SK-N-SH (cell line): ENCODE measurements at regions not wholly inside any gene's neighbourhood (a gene's known extent, or its start where the extent isn't known, plus 50 kb on each side); places are given as distances from the start of the nearest gene placed in this dataset.

Experiments
- CTCF ChIP-seq: fragments of 200-600 bp; sonication (generic); IDR thresholded peaks from 2 replicates; pipeline ENCODE4 v1.6.1; 2017; ENCODE audit warnings: antibody characterized with exemption, mild to moderate bottlenecking, moderate library complexity
- EP300 ChIP-seq, 2 experiments: IDR thresholded peaks; 2 replicates each; pipeline versions ENCODE4 v1.4.0 to v1.6.1; 2012; ENCODE audit warnings: borderline replicate concordance in 1 of 2, low read depth in 1 of 2, low read length in 1 of 2
- EZH2phosphoT487 ChIP-seq: fragments of 200-600 bp; sonication (generic); IDR thresholded peaks from 2 replicates; pipeline ENCODE4 v1.6.1; 2017; ENCODE audit warnings: low read depth, mixed run types, mild to moderate bottlenecking, antibody characterized with exemption, moderate library complexity, borderline replicate concordance
- FOXJ3 ChIP-seq: sonication (generic); formaldehyde crosslinking; IDR thresholded peaks from 2 replicates; pipeline ENCODE4 v1.5.1; 2020; ENCODE audit warnings: mild to moderate bottlenecking, missing genetic modification reagents
- NRF1 ChIP-seq: IDR thresholded peaks from 2 replicates; pipeline ENCODE4 v1.6.1; 2012; ENCODE audit warnings: low read depth, mild to moderate bottlenecking, low read length
- POLR2AphosphoS5 ChIP-seq: IDR thresholded peaks from 2 replicates; pipeline ENCODE4 v1.6.1; 2012; ENCODE audit warnings: low read depth, low read length
- RCOR1 ChIP-seq: fragments of 150-350 bp; IDR thresholded peaks from 2 replicates; pipeline ENCODE4 v1.6.1; 2017; ENCODE audit warnings: antibody characterized with exemption, low read length
- RFX5 ChIP-seq: IDR thresholded peaks from 2 replicates; pipeline ENCODE4 v1.6.1; 2012; ENCODE audit warnings: mild to moderate bottlenecking, improper control_type of control experiment, low read length
- TAF1 ChIP-seq: IDR thresholded peaks from 2 replicates; pipeline ENCODE4 v1.6.1; 2012; ENCODE audit warnings: low read depth, mild to moderate bottlenecking, low read length, moderate library complexity, borderline replicate concordance
- TCF12 ChIP-seq: IDR thresholded peaks from 2 replicates; pipeline ENCODE4 v1.4.0; 2012
- YY1 ChIP-seq: IDR thresholded peaks from 2 replicates; pipeline ENCODE4 v1.4.0; 2012; ENCODE audit warnings: low read depth, mild to moderate bottlenecking
- TF ChIP-seq, protein P1 (sequence below): fragments of 150-350 bp; IDR thresholded peaks from 2 replicates; pipeline ENCODE4 v1.6.1; 2017; ENCODE audit warnings: antibody characterized with exemption, low read length, low read depth, borderline replicate concordance
- TF ChIP-seq, protein P2 (sequence below): IDR thresholded peaks from 2 replicates; pipeline ENCODE4 v1.6.1; 2012; ENCODE audit warnings: mild to moderate bottlenecking, low read depth, low read length, moderate library complexity
- TF ChIP-seq, protein P3 (sequence below): IDR thresholded peaks from 2 replicates; pipeline ENCODE4 v1.4.0; 2012; ENCODE audit warnings: low read depth

- TF ChIP-seq, protein P1, sequence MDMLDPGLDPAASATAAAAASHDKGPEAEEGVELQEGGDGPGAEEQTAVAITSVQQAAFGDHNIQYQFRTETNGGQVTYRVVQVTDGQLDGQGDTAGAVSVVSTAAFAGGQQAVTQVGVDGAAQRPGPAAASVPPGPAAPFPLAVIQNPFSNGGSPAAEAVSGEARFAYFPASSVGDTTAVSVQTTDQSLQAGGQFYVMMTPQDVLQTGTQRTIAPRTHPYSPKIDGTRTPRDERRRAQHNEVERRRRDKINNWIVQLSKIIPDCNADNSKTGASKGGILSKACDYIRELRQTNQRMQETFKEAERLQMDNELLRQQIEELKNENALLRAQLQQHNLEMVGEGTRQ = no peak
- TF ChIP-seq EZH2phosphoT487 (no peak), CTCF (no peak), POLR2AphosphoS5 (no peak), RFX5 (no peak), RCOR1 (no peak), TCF12 (no peak), YY1 (no peak), TAF1 (no peak), FOXJ3 (CRISPR knock-in tag) (no peak), EP300 (IDR thresholded peaks at IDR 0.05; ENCODE audit: borderline replicate concordance in 1 of 2, low read depth in 1 of 2, low read length in 1 of 2) (no peak), NRF1 (no peak)
- TF ChIP-seq, protein P2, sequence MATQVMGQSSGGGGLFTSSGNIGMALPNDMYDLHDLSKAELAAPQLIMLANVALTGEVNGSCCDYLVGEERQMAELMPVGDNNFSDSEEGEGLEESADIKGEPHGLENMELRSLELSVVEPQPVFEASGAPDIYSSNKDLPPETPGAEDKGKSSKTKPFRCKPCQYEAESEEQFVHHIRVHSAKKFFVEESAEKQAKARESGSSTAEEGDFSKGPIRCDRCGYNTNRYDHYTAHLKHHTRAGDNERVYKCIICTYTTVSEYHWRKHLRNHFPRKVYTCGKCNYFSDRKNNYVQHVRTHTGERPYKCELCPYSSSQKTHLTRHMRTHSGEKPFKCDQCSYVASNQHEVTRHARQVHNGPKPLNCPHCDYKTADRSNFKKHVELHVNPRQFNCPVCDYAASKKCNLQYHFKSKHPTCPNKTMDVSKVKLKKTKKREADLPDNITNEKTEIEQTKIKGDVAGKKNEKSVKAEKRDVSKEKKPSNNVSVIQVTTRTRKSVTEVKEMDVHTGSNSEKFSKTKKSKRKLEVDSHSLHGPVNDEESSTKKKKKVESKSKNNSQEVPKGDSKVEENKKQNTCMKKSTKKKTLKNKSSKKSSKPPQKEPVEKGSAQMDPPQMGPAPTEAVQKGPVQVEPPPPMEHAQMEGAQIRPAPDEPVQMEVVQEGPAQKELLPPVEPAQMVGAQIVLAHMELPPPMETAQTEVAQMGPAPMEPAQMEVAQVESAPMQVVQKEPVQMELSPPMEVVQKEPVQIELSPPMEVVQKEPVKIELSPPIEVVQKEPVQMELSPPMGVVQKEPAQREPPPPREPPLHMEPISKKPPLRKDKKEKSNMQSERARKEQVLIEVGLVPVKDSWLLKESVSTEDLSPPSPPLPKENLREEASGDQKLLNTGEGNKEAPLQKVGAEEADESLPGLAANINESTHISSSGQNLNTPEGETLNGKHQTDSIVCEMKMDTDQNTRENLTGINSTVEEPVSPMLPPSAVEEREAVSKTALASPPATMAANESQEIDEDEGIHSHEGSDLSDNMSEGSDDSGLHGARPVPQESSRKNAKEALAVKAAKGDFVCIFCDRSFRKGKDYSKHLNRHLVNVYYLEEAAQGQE = no peak
- TF ChIP-seq, protein P3, sequence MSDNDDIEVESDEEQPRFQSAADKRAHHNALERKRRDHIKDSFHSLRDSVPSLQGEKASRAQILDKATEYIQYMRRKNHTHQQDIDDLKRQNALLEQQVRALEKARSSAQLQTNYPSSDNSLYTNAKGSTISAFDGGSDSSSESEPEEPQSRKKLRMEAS = no peak
These were observed 197.3 kb upstream of the WSCD1 start for GRCh38 chr17:5872831-5873230.
